Stimulated activated CD8-positive, alpha-beta memory T cell treated with anti-CD3 and anti-CD28 coated beads, Interleukin-2, amount 100 ng/mL, for 48 hours (primary cell): ENCODE measurements at regions not wholly inside any gene's neighbourhood (a gene's known extent, or its start where the extent isn't known, plus 50 kb on each side); places are given as distances from the start of the nearest gene placed in this dataset.
"Not testable (repeated sequence)": the region's sequence is repeated elsewhere in the genome, so short reads cannot be mapped to it uniquely, and the experiment has no call there.

Experiments
- DNase-seq, 2 donors: peaks; one replicate each; pipeline ENCODE4 v3.0.0-alpha.2; 2020; ENCODE audit warnings: low read depth in 2 of 2

GRCh38 chr4:24208691-24209090, 318.8 kb upstream of the PPARGC1A start:
- DNase-seq: no peak

- not testable (repeated sequence) for DNase-seq
Observed at GRCh38 chr4:24204708-24205107, 314.9 kb upstream of the PPARGC1A start.

GRCh38 chr4:24203926-24204325, 314.1 kb upstream of the PPARGC1A start:
- DNase-seq: no peak

GRCh38 chr4:24202579-24202978, 312.7 kb upstream of the PPARGC1A start:
- DNase-seq: no peak

GRCh38 chr4:24197955-24198354, 308.1 kb upstream of the PPARGC1A start:
- DNase-seq: no peak

- DNase-seq: no peak
Observed at GRCh38 chr4:24196785-24197184, 306.9 kb upstream of the PPARGC1A start.

GRCh38 chr4:24195991-24196736, 306.3 kb upstream of the PPARGC1A start:
- DNase-seq: no peak

- no peak for DNase-seq
Observed at GRCh38 chr4:24192018-24192641, 302.3 kb upstream of the PPARGC1A start.

GRCh38 chr4:24190761-24191695, 301.2 kb upstream of the PPARGC1A start:
- no peak for DNase-seq

GRCh38 chr4:24188459-24188858, 298.6 kb upstream of the PPARGC1A start:
- no peak for DNase-seq

- no peak for DNase-seq
Observed at GRCh38 chr4:24186466-24186865, 296.6 kb upstream of the PPARGC1A start.

GRCh38 chr4:24181005-24181404, 291.2 kb upstream of the PPARGC1A start:
- DNase-seq: no peak

- no peak for DNase-seq
Observed at GRCh38 chr4:24180586-24180985, 290.7 kb upstream of the PPARGC1A start.

GRCh38 chr4:24179201-24179840, 289.5 kb upstream of the PPARGC1A start:
- no peak for DNase-seq

- not testable (repeated sequence) for DNase-seq
Observed at GRCh38 chr4:24177443-24177842, 287.6 kb upstream of the PPARGC1A start.

GRCh38 chr4:24175707-24176106, 285.9 kb upstream of the PPARGC1A start:
- no peak for DNase-seq

- no peak for DNase-seq
Observed at GRCh38 chr4:24174602-24175001, 284.8 kb upstream of the PPARGC1A start.

GRCh38 chr4:24172406-24172805, 282.6 kb upstream of the PPARGC1A start:
- no peak for DNase-seq

GRCh38 chr4:24169956-24170355, 280.1 kb upstream of the PPARGC1A start:
- no peak for DNase-seq

GRCh38 chr4:24168658-24169057, 278.8 kb upstream of the PPARGC1A start:
- DNase-seq: no peak

GRCh38 chr4:24166501-24166900, 276.7 kb upstream of the PPARGC1A start:
- no peak for DNase-seq

- DNase-seq: no peak
Observed at GRCh38 chr4:24164797-24165196, 274.9 kb upstream of the PPARGC1A start.
